ENCODE measurements at regions not wholly inside any gene's neighbourhood (a gene's known extent, or its start where the extent isn't known, plus 50 kb on each side); places are given as distances from the start of the nearest gene placed in this dataset.

DNA sequence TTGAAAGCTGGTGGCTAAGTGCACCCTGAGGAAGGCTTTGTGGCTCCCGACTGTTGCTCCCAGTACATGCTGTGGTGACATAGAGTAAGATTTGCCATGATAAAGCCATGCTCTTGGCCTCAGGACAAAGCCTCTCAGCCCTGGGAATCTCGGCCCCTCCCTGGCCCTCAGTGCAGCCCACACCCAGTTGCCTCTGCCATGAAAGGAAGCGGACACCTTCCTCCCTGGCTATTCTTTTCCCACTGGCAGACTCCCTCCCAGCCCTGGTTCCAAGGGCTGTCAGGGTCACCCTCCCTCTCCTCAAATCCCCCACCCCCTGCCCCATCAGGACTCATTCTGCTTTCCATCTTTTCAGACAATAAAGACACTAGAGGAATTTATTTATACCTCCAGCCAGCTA is 119.8 kb upstream of the NEO1 start:
- DNase-seq (ENCODE audit: unreplicated experiment) = no peak
- intact Hi-C loops (cut with micrococcal nuclease) = no loop called here
- Mint-ChIP-seq H3K27ac (ENCODE audit: low read depth, unreplicated experiment) (no peak overlapping the region), H3K4me1 (ENCODE audit: insufficient read depth, unreplicated experiment) (no peaks in the 10 kb centered on the region), H3K4me3 (ENCODE audit: unreplicated experiment) (no peak overlapping the region), H3K9me3 (ENCODE audit: unreplicated experiment) (no peaks in the 10 kb centered on the region), H3K27me3 (ENCODE audit: insufficient read depth, unreplicated experiment) (peaks cover 67% of the 10 kb centered on the region), H3K36me3 (ENCODE audit: insufficient read depth, unreplicated experiment) (no peaks in the 10 kb centered on the region)
- TF ChIP-seq, protein P1, sequence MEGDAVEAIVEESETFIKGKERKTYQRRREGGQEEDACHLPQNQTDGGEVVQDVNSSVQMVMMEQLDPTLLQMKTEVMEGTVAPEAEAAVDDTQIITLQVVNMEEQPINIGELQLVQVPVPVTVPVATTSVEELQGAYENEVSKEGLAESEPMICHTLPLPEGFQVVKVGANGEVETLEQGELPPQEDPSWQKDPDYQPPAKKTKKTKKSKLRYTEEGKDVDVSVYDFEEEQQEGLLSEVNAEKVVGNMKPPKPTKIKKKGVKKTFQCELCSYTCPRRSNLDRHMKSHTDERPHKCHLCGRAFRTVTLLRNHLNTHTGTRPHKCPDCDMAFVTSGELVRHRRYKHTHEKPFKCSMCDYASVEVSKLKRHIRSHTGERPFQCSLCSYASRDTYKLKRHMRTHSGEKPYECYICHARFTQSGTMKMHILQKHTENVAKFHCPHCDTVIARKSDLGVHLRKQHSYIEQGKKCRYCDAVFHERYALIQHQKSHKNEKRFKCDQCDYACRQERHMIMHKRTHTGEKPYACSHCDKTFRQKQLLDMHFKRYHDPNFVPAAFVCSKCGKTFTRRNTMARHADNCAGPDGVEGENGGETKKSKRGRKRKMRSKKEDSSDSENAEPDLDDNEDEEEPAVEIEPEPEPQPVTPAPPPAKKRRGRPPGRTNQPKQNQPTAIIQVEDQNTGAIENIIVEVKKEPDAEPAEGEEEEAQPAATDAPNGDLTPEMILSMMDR (IDR thresholded peaks at IDR 0.05; ENCODE audit: unreplicated experiment) = no peak
- POLR2A ChIA-PET = interaction anchor here (1.3 kb wide), 1 partner anchor 77 kb away, joined by 3 read pairs; no protein-coding TSS in a partner anchor
- BruUV-seq (replicated peaks) = no TSS peak
- CTCF ChIA-PET = interaction anchor here (0.6 to 1.7 kb wide), 2 partner anchors 10 to 35 kb away, joined by 3 read pairs; no protein-coding TSS in a partner anchor

DNA sequence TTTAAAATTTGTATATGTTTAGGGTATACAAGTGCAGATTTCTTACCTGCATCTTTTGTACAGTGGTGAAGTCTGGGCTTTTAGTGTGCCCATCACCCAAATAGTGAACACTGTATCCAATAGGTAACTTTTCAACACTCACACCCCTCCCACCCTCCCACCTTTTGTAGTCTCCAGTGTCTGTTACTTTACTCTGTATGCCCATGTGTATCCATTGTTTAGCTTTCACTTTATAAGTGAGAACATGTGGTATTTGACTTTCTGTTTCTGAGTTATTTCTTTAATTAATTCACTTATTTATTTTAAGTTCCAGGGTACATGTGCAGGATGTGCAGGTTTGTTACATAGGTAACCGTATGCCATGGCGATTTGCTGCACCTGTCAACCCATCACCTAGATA is 124.8 kb upstream of the NEO1 start:
- DNase-seq (ENCODE audit: unreplicated experiment) = no peak
- ChIA-PET CTCF (no interaction called here), POLR2A (no interaction called here)
- peaks cover 79% of the 10 kb centered on the region for H3K27me3 Mint-ChIP-seq (ENCODE audit: insufficient read depth, unreplicated experiment)
- BruUV-seq (replicated peaks) = no TSS peak
- H3K4me1 Mint-ChIP-seq (ENCODE audit: insufficient read depth, unreplicated experiment) = no peaks in the 10 kb centered on the region
- H3K27ac Mint-ChIP-seq (ENCODE audit: low read depth, unreplicated experiment) = no peak overlapping the region
- intact Hi-C loops (cut with micrococcal nuclease) = no loop called here
- H3K36me3 Mint-ChIP-seq (ENCODE audit: insufficient read depth, unreplicated experiment) = no peaks in the 10 kb centered on the region
- TF ChIP-seq, protein P1 (IDR thresholded peaks at IDR 0.05; ENCODE audit: unreplicated experiment) = no peak
- H3K9me3 Mint-ChIP-seq (ENCODE audit: unreplicated experiment) = no peaks in the 10 kb centered on the region
- H3K4me3 Mint-ChIP-seq (ENCODE audit: unreplicated experiment) = no peak overlapping the region

DNA sequence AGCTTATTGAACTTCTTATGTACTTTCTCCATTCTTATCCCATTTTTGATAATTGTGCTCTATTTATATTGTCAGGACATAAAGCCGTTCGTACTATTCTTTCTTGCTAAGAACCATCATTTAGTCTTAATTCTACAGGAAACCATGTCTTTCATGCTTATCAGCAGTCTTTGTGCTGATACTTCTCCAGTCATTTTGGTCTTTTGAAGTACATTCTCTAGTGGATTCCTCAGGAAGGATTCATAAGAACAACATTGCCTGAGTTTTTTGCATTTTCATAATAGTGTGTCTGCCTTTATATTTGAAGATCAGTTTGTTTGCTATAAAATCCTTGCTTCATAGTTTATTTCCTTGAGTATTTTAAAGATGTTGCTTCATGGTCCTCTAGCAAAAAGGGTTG is 126.6 kb upstream of the NEO1 start:
- ChIA-PET CTCF (no interaction called here), POLR2A (no interaction called here)
- Mint-ChIP-seq H3K4me3 (ENCODE audit: unreplicated experiment) (no peak overlapping the region), H3K27me3 (ENCODE audit: insufficient read depth, unreplicated experiment) (peaks cover 62% of the 10 kb centered on the region), H3K9me3 (ENCODE audit: unreplicated experiment) (no peaks in the 10 kb centered on the region), H3K27ac (ENCODE audit: low read depth, unreplicated experiment) (no peak overlapping the region), H3K36me3 (ENCODE audit: insufficient read depth, unreplicated experiment) (no peaks in the 10 kb centered on the region), H3K4me1 (ENCODE audit: insufficient read depth, unreplicated experiment) (no peaks in the 10 kb centered on the region)
- TF ChIP-seq, protein P1 (IDR thresholded peaks at IDR 0.05; ENCODE audit: unreplicated experiment) = no peak
- intact Hi-C loops (cut with micrococcal nuclease) = no loop called here
- DNase-seq (ENCODE audit: unreplicated experiment) = no peak
- no TSS peak for BruUV-seq (replicated peaks)

DNA sequence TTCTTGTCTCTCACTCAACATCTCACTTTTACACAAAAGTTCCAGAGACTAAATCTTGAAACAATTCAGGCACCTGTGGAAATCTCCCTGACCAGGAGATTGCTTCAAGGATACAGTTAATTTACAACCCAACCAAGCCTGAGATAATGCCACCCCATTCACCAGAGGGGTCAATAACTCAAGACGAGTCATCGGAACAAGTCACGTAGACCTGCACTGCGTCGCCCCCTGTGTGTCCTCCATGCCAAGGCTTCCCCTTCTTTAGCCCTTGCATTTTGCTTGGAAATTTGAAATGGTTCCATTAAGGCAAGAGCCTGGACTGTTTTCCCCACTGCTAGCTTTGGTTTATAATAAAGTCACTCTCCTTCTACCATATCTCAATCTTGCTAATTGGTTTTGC is 129.0 kb upstream of the NEO1 start:
- DNase-seq (ENCODE audit: unreplicated experiment) = no peak
- no peak overlapping the region for H3K4me3 Mint-ChIP-seq (ENCODE audit: unreplicated experiment)
- H3K9me3 Mint-ChIP-seq (ENCODE audit: unreplicated experiment) = no peaks in the 10 kb centered on the region
- H3K36me3 Mint-ChIP-seq (ENCODE audit: insufficient read depth, unreplicated experiment) = no peaks in the 10 kb centered on the region
- TF ChIP-seq, protein P1 (IDR thresholded peaks at IDR 0.05; ENCODE audit: unreplicated experiment) = no peak
- no peak overlapping the region for H3K27ac Mint-ChIP-seq (ENCODE audit: low read depth, unreplicated experiment)
- BruUV-seq (replicated peaks) = no TSS peak
- H3K4me1 Mint-ChIP-seq (ENCODE audit: insufficient read depth, unreplicated experiment) = no peaks in the 10 kb centered on the region
- ChIA-PET CTCF (no interaction called here), POLR2A (no interaction called here)
- intact Hi-C loops (cut with micrococcal nuclease) = no loop called here
- H3K27me3 Mint-ChIP-seq (ENCODE audit: insufficient read depth, unreplicated experiment) = peaks cover 38% of the 10 kb centered on the region

Data from MCF 10A (cell line).